Neural cell (in vitro differentiated cells): ENCODE measurements at regions not wholly inside any gene's neighbourhood (a gene's known extent, or its start where the extent isn't known, plus 50 kb on each side); places are given as distances from the start of the nearest gene placed in this dataset.

ENCODE experiments used
- CTCF ChIP-seq: fragments of 450-650 bp; IDR thresholded peaks from 2 replicates; pipeline ENCODE4 v1.5.1; 2014; ENCODE audit warnings: antibody characterized with exemption, mild to moderate bottlenecking, moderate library complexity; ENCODE audit not compliant: poor library complexity, severe bottlenecking
- EZH2 ChIP-seq: fragments of 200-600, 300-800 bp; shearing (Covaris generic), sonication (generic); IDR thresholded peaks from 2 replicates; pipeline ENCODE4 v1.6.1; 2014; ENCODE audit warnings: antibody characterized with exemption, low read length, borderline replicate concordance, mild to moderate bottlenecking; ENCODE audit not compliant: insufficient read depth, poor library complexity, severe bottlenecking
- MXI1 ChIP-seq: fragments of 450-650 bp; conservative IDR thresholded peaks from 2 replicates; pipeline ENCODE4 v1.6.1; 2014; ENCODE audit warnings: antibody characterized with exemption, mild to moderate bottlenecking; ENCODE audit not compliant: poor library complexity, severe bottlenecking
- POLR2AphosphoS5 ChIP-seq: IDR thresholded peaks from 2 replicates; pipeline ENCODE4 v1.6.1; 2012
- RAD21 ChIP-seq: fragments of 450-650 bp; conservative IDR thresholded peaks from 2 replicates; pipeline ENCODE4 v1.6.1; 2014; ENCODE audit warnings: antibody characterized with exemption, mild to moderate bottlenecking, moderate library complexity
- TAF1 ChIP-seq: IDR thresholded peaks from 2 replicates; pipeline ENCODE4 v1.6.1; 2012; ENCODE audit warnings: low read depth

GRCh38 chr20:22243067-22243466 lies 341.3 kb downstream of the FOXA2 start:
- TF ChIP-seq CTCF (no peak), POLR2AphosphoS5 (no peak), EZH2 (no peak), MXI1 (no peak), RAD21 (no peak), TAF1 (no peak)
